HEK293T (cell line): ENCODE measurements at regions not wholly inside any gene's neighbourhood (a gene's known extent, or its start where the extent isn't known, plus 50 kb on each side); places are given as distances from the start of the nearest gene placed in this dataset.
"Not testable (repeated sequence)": the region's sequence is repeated elsewhere in the genome, so short reads cannot be mapped to it uniquely, and the experiment has no call there.

Source experiments
- CTCF ChIA-PET: fragments of 350-600 bp; formaldehyde crosslinking; extraction: SDS; loops from one replicate; lab custom pipeline; 2021; ENCODE audit warnings: antibody characterized with exemption, inconsistent platforms; lab: Yijun Ruan, JAX
- POLR2A ChIA-PET: fragments of 350-600 bp; formaldehyde crosslinking; extraction: SDS; loops from one replicate; lab custom pipeline; 2020; ENCODE audit warnings: antibody characterized with exemption, inconsistent platforms; lab: Yijun Ruan, JAX
- DNase-seq: peaks from one replicate; pipeline ENCODE4 v3.0.0; 2012; ENCODE audit warnings: mixed read lengths; ENCODE audit errors: extremely low spot score
- ARNT ChIP-seq: fragments of 450-650 bp; IDR thresholded peaks from 2 replicates; pipeline ENCODE4 v1.6.1; 2017; ENCODE audit warnings: mild to moderate bottlenecking
- BHLHE40 ChIP-seq: fragments of 450-650 bp; IDR thresholded peaks from 2 replicates; pipeline ENCODE4 v1.6.1; 2016; ENCODE audit warnings: mild to moderate bottlenecking, moderate library complexity, borderline replicate concordance
- CTBP1 ChIP-seq: fragments of 450-650 bp; IDR thresholded peaks from 2 replicates; pipeline ENCODE4 v1.6.1; 2016; ENCODE audit warnings: borderline replicate concordance
- ELF4 ChIP-seq: fragments of 450-650 bp; IDR thresholded peaks from 2 replicates; pipeline ENCODE4 v1.6.1; 2017; ENCODE audit warnings: antibody characterized with exemption
- FOXA1 ChIP-seq: fragments of 450-650 bp; IDR thresholded peaks from 2 replicates; pipeline ENCODE4 v1.6.1; 2016; ENCODE audit warnings: mild to moderate bottlenecking
- FOXK2 ChIP-seq: fragments of 450-650 bp; IDR thresholded peaks from 2 replicates; pipeline ENCODE4 v1.6.1; 2016; ENCODE audit warnings: mild to moderate bottlenecking
- FOXM1 ChIP-seq: fragments of 450-650 bp; IDR thresholded peaks from 2 replicates; pipeline ENCODE4 v1.6.1; 2017; ENCODE audit warnings: mild to moderate bottlenecking, borderline replicate concordance
- HDGF ChIP-seq: fragments of 450-650 bp; IDR thresholded peaks from 2 replicates; pipeline ENCODE4 v1.6.1; 2017; ENCODE audit warnings: antibody characterized with exemption, borderline replicate concordance
- L3MBTL2 ChIP-seq: fragments of 450-650 bp; conservative IDR thresholded peaks from 2 replicates; pipeline ENCODE4 v1.6.1; 2016; ENCODE audit warnings: mild to moderate bottlenecking
- LEF1 ChIP-seq: fragments of 450-650 bp; IDR thresholded peaks from 2 replicates; pipeline ENCODE4 v1.6.1; 2017; ENCODE audit warnings: mild to moderate bottlenecking, borderline replicate concordance
- NFRKB ChIP-seq: fragments of 450-650 bp; IDR thresholded peaks from 2 replicates; pipeline ENCODE4 v1.6.1; 2016; ENCODE audit warnings: mild to moderate bottlenecking, moderate library complexity
- SP1 ChIP-seq: fragments of 450-650 bp; IDR thresholded peaks from 2 replicates; pipeline ENCODE4 v1.6.1; 2017
- SUZ12 ChIP-seq: fragments of 450-650 bp; IDR thresholded peaks from 2 replicates; pipeline ENCODE4 v1.6.1; 2016; ENCODE audit warnings: mild to moderate bottlenecking
- TARDBP ChIP-seq: fragments of 450-650 bp; IDR thresholded peaks from 2 replicates; pipeline ENCODE4 v1.6.1; 2016
- ZNF384 ChIP-seq: fragments of 450-650 bp; IDR thresholded peaks from 2 replicates; pipeline ENCODE4 v1.6.1; 2016
- TF ChIP-seq, protein P1 (sequence below): fragments of 450-650 bp; IDR thresholded peaks from 2 replicates; pipeline ENCODE4 v1.6.1; 2016

DNA sequence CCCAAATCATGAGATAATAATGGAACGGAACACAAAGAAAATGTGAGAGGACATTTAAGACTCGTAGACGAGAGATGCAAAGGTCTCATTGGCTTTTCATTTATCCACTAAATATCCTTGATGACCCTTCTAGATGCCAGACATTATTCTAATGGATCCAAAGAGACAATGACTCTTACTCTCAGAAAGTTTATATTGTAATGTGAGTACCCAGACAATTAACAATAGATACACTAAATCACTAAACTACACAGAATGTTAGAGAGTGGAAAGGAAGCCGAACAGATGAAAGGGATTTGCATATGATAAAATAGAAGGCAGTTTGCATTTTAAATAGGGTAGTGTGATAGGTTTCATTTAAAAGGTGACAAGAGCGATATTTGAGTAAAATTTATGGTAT lies 973.3 kb downstream of the TAF11L14 start:
- no peak for DNase-seq
- TF ChIP-seq HDGF (no peak), ELF4 (no peak), SP1 (no peak), BHLHE40 (no peak), FOXA1 (no peak)
- ChIA-PET POLR2A (no interaction called here), CTCF (no interaction called here)

- DNase-seq, POLR2A ChIA-PET, CTCF ChIA-PET: not testable (repeated sequence)
Observed at GRCh38 chr5:18617191-18617590, 982.9 kb downstream of the TAF11L14 start.

DNA sequence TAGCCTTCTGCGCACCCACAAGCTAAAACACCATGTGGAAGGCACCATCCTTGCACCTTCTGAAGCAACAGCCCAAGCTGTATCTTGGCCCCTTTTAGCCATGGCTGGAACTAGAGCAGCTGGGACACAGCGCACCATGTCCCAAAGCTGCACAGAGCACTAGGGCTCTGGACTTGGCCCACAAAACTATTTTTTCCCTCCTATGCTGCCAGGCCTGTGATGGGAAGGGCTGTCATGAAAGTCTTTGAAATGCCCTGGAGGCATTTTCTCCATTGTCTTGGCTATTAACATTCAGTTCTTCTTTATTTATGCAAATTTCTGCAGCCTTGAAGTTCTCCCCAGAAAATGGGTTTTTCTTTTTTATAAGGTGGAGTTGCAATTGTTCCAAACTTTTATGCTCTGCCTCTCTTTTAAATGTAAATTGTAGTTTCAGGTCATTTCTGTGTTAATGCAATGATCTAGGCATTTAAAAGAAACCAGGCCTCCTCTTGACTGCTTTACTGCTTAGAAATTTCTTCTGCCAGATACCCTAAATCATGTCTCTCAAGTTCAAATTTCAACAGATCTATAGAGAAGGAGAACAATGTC lies 996.3 kb downstream of the TAF11L14 start:
- ChIA-PET CTCF (no interaction called here), POLR2A (no interaction called here)
- no peak for DNase-seq
- TF ChIP-seq, protein P1, sequence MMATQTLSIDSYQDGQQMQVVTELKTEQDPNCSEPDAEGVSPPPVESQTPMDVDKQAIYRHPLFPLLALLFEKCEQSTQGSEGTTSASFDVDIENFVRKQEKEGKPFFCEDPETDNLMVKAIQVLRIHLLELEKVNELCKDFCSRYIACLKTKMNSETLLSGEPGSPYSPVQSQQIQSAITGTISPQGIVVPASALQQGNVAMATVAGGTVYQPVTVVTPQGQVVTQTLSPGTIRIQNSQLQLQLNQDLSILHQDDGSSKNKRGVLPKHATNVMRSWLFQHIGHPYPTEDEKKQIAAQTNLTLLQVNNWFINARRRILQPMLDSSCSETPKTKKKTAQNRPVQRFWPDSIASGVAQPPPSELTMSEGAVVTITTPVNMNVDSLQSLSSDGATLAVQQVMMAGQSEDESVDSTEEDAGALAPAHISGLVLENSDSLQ, result no peak
- no peak for TF ChIP-seq NFRKB
- no peak for TF ChIP-seq LEF1
- no peak for TF ChIP-seq TARDBP

DNA sequence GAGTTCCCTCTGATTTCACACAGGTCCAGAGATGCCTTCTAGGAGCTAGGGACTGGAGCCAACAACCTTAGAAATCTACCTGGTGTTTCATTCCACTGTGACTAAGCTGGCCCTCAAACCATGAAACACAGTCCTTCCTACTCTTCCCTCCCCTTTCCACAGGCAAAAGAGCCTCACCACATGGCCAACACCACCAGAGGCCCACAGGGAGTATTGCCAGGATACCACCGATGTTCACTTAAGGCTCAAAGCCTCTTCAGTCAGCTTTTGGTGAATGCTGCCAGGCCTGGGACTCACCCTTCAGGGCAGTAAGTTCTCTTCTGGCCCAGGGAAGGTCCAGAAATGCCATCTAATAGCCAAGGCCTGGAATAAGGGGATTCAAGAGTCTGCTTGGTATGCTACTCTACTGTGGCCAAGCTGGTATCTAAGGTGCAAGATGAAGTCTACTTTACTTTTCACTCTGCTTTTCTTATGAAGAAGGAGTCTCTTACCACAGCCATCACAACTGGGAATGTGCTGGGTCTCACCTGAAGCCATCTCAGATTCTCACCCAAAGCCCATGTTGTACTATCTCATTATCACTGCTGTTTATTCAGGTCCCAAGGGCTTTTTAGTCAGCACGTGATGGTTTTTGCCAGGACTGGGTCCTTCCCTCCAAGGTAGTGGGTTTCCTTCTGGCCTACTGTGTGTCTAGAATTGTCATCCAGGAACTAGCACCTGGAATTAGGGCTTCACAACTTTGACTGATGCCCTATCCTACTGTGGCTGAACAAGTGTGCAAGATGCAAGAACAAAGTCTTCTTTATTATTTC lies 1018.4 kb downstream of the TAF11L14 start:
- CTCF ChIA-PET, result no interaction called here
- TF ChIP-seq ZNF384 (no peak), ELF4 (no peak), ARNT (no peak), L3MBTL2 (no peak), TARDBP (no peak), FOXM1 (no peak), FOXK2 (no peak), SUZ12 (no peak), HDGF (no peak), FOXA1 (no peak), NFRKB (no peak), BHLHE40 (no peak), CTBP1 (no peak), SP1 (no peak), LEF1 (no peak)
- TF ChIP-seq, protein P1, result no peak
- no peak for DNase-seq
- POLR2A ChIA-PET, result no interaction called here

DNA sequence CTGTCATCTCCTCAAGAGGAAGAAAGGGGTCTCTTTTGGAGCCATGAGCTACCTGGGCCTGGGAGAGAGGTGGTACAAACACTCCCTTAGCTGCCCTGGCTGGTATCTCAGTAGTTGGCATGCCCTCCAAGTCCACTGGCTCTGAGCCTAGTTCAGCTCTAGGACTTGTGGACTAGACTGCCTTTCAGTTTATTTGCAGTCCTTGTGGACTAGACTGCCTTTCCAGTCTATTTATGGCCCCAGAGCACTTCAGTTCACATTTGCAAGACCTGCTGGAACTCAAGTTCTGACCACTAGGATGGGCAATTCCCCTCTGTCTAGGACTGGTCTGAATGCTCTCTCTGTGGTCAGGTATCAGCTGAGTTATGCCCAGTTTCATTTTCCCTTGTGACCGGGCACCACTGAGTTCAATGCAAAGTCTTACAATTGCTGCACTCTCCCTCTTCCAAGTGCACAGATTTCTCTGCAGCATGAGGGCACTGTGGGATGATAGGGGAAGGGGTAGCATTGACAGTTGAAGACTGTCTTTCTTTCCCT lies 1019.0 kb downstream of the TAF11L14 start:
- TF ChIP-seq FOXA1, result no peak
- TF ChIP-seq FOXK2, result no peak
- no peak for TF ChIP-seq L3MBTL2
- TF ChIP-seq ARNT, result no peak
- no peak for TF ChIP-seq NFRKB
- no peak for TF ChIP-seq ELF4
- no peak for TF ChIP-seq BHLHE40
- TF ChIP-seq, protein P1, result no peak
- TF ChIP-seq LEF1, result no peak
- TF ChIP-seq CTBP1, result no peak
- TF ChIP-seq FOXM1, result no peak
- TF ChIP-seq HDGF, result no peak
- ChIA-PET POLR2A (no interaction called here), CTCF (no interaction called here)
- DNase-seq, result no peak

- POLR2A ChIA-PET, result no interaction called here
- no peak for DNase-seq
- TF ChIP-seq, protein P1, result no peak
- CTCF ChIA-PET, result no interaction called here
Observed at GRCh38 chr5:18660511-18660910, 1026.3 kb downstream of the TAF11L14 start.
